ENCODE measurements at regions not wholly inside any gene's neighbourhood (a gene's known extent, or its start where the extent isn't known, plus 50 kb on each side); places are given as distances from the start of the nearest gene placed in this dataset.
"Not testable (repeated sequence)": the region's sequence is repeated elsewhere in the genome, so short reads cannot be mapped to it uniquely, and the experiment has no call there.

- Histone ChIP-seq H3K4me3 (ENCODE audit: low read depth, low read length) (no peak overlapping the region), H3K36me3 (no peaks in the 10 kb centered on the region), H3K27me3 (ENCODE audit: insufficient read depth, low read depth, severe bottlenecking) (no peaks in the 10 kb centered on the region), H3K27ac (peak overlapping the region; percentile 59), H3K9me3 (ENCODE audit: severe bottlenecking) (no peaks in the 10 kb centered on the region)
- DNase-seq: no peak
- TF ChIP-seq CTCF (IDR thresholded peaks at IDR 0.05; ENCODE audit: low read depth, low read length): no peak
Observed at GRCh38 chr9:106019702-106020101, 325.4 kb downstream of the TMEM38B start.

GRCh38 chr9:106020186-106020585, 325.8 kb downstream of the TMEM38B start:
- H3K27me3 ChIP-seq (ENCODE audit: insufficient read depth, low read depth, severe bottlenecking): no peaks in the 10 kb centered on the region
- TF ChIP-seq CTCF (IDR thresholded peaks at IDR 0.05; ENCODE audit: low read depth, low read length): no peak
- H3K36me3 ChIP-seq: no peaks in the 10 kb centered on the region
- H3K9me3 ChIP-seq (ENCODE audit: severe bottlenecking): no peaks in the 10 kb centered on the region
- H3K27ac ChIP-seq: peak overlapping the region; percentile 59
- H3K4me3 ChIP-seq (ENCODE audit: low read depth, low read length): no peak overlapping the region
- DNase-seq: peak; percentile 28

- Histone ChIP-seq H3K9me3 (ENCODE audit: severe bottlenecking) (no peaks in the 10 kb centered on the region), H3K4me3 (ENCODE audit: low read depth, low read length) (no peak overlapping the region), H3K27me3 (ENCODE audit: insufficient read depth, low read depth, severe bottlenecking) (no peaks in the 10 kb centered on the region), H3K27ac (no peak overlapping the region), H3K36me3 (no peaks in the 10 kb centered on the region)
- TF ChIP-seq CTCF (IDR thresholded peaks at IDR 0.05; ENCODE audit: low read depth, low read length): no peak
- no peak for DNase-seq
Observed at GRCh38 chr9:106023455-106023854, 329.1 kb downstream of the TMEM38B start.

GRCh38 chr9:106025453-106025852, 331.1 kb downstream of the TMEM38B start:
- peak; percentile 39; the same call in 1 of the 2 replicates for TF ChIP-seq CTCF (IDR thresholded peaks at IDR 0.05; ENCODE audit: low read depth, low read length)
- Histone ChIP-seq H3K27ac (no peak overlapping the region), H3K9me3 (ENCODE audit: severe bottlenecking) (no peaks in the 10 kb centered on the region), H3K36me3 (no peaks in the 10 kb centered on the region), H3K4me3 (ENCODE audit: low read depth, low read length) (no peak overlapping the region), H3K27me3 (ENCODE audit: insufficient read depth, low read depth, severe bottlenecking) (no peaks in the 10 kb centered on the region)
- DNase-seq: peak; percentile 11

- not testable (repeated sequence) for DNase-seq; H3K4me3 ChIP-seq (ENCODE audit: low read depth, low read length); H3K9me3 ChIP-seq (ENCODE audit: severe bottlenecking); H3K27me3 ChIP-seq (ENCODE audit: insufficient read depth, low read depth, severe bottlenecking); H3K36me3 ChIP-seq; H3K27ac ChIP-seq
Observed at GRCh38 chr9:106030146-106030545, 335.8 kb downstream of the TMEM38B start.

GRCh38 chr9:106032978-106033377, 338.6 kb downstream of the TMEM38B start:
- H3K4me3 ChIP-seq (ENCODE audit: low read depth, low read length): no peak overlapping the region
- no peaks in the 10 kb centered on the region for H3K36me3 ChIP-seq
- TF ChIP-seq CTCF (IDR thresholded peaks at IDR 0.05; ENCODE audit: low read depth, low read length): no peak
- no peak for DNase-seq
- H3K27ac ChIP-seq: no peak overlapping the region
- H3K27me3 ChIP-seq (ENCODE audit: insufficient read depth, low read depth, severe bottlenecking): no peaks in the 10 kb centered on the region
- H3K9me3 ChIP-seq (ENCODE audit: severe bottlenecking): no peaks in the 10 kb centered on the region

All from WERI-Rb-1 (cell line).